SKM-1 treated with dmso at 0.1 percent for 144 hours (cell line): ENCODE measurements at regions not wholly inside any gene's neighbourhood (a gene's known extent, or its start where the extent isn't known, plus 50 kb on each side); places are given as distances from the start of the nearest gene placed in this dataset.

ENCODE experiments used
- DNase-seq: peaks from one replicate; lab custom pipeline; 2025; ENCODE audit not compliant: unreplicated experiment; lab: John Stamatoyannopoulos, UW

DNA sequence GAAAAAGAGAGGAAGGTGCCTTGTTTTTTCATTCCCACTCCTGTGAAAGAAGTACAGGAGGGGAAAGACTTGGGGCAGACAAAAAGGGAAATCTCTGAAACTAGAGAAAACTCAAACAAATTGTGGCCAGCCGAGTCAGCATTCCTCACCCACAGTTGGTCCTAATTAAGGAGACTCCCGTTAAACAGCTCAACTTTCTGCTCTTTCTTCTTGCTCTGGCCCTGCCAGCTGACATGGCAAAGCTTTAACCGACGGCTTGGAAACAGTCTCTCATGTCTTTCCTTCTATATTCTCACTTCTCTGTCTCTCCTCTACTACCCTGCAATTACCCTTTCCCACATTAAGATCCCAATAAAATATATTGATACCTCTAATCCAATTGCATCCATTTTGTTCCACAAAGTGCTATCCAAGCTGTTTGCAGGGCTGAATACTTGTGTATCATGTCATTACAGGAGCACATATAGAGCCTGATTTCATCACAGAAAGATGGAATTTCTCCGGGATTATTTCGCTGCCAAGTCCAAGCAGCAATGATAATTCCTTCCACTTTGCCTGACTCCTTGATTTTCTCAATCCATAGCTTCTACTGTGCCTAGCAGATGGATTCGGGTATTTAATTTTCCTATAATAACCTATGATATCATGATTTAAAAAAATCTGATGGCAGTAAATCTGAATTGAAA, 65.4 kb upstream of the IPO9 start:
- no peak for DNase-seq

DNA sequence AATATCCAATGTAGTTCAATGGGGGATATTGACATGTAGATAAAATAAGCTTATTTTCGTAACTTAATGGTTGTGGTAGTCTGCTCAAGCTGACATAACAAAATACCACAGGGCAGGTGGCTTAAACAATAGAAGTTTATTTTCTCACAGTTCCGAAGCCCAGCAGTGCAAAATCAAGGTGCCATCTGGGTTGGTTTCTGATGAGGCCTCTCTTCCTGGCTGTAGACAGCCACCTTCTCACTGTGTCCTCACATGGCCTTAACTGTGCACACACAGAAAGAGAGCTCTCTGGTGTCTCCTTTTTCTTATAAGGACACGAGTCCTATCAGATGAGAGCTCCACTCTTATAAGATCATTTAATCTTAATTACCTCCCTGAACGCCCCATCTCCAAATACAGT, 64.8 kb upstream of the IPO9 start:
- no peak for DNase-seq

DNA sequence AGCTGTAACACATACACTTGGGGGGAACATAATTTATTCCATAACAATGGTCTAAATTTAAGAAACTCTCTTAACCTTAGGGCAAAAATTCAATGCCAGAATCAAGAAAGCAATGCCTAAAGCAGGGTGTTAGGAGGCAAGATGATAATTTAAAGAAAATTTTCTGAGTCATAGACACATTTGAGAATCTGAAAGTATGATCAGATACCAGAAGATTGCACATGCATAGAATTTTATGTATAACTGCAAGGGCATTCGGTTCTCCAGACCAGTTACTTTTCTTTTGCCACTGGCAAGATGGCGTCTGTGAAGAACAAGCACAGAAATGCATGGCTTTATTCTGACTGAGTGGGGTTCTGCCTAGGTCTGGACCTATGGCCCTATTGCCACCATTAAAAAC, 64.4 kb upstream of the IPO9 start:
- DNase-seq = no peak

DNA sequence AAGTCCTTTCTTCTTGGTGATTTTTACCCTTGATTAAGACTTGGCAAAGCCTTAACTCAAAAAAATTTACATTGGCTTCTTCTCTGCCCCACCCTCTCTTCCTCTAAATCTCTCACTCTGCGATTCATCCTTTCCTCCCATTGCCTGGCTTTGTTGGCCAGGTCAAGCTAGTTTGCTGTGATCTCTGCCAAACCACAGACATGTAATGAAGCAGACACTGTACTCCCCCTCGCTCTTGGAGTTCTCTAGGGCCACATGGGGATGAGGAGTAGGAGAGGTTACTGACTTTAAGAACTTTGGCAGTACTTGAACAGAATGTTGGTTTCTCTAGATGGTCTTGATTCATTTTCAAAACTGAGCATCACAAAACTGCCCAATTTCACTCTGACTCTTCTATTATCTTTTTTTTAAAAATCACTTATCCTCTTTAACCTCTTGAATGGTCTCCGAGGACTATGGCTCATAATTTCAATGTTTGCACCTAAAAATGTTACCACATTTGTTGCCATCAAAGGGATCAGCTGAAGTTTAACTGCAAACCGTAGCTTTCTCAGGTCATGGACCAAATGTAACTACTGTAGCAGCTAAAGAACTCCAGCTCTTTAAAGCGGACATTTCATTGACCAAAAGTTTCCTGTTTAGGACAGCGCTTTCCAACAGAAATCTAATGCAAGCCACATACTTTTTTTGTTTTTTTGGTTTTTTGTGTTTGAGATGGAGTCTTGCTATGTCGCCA, 62.7 kb upstream of the IPO9 start:
- DNase-seq = no peak

DNA sequence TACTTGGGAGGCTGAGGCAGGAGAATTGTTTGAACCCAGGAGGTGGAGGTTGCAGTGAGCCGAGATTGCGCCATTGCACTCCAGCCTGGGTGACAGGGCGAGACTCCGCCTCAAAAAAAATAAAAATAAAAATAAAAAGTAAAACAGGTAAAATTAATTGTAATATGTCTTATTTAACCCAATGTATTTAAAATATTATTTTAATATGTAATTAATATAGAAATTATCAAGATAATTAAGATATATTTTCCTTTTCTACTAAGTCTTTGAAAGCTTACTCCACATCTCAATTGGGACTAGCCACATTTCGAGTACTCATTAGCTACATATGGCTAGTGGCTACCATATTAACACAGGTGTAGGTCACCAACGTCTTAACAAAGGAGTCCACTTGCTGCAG, 61.6 kb upstream of the IPO9 start:
- DNase-seq = no peak

DNA sequence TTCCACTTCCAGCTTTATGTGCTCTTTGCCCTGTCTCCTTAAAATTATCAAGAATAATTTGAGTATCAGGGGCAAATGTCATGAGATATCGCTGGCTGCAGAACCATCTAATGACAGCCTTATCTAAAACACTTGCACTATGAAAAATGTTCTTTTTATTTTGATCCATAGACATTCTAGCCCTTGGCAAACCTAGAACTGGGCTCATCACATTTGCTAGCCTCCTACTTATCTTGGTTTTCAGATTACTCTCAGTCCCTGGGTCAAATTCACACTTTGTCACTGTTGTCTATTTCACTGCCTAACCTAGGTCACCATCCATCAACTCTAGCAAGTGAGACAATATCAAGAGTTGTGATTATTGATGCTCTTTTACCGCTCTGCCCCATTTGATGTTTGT, 59.9 kb upstream of the IPO9 start:
- DNase-seq = no peak

DNA sequence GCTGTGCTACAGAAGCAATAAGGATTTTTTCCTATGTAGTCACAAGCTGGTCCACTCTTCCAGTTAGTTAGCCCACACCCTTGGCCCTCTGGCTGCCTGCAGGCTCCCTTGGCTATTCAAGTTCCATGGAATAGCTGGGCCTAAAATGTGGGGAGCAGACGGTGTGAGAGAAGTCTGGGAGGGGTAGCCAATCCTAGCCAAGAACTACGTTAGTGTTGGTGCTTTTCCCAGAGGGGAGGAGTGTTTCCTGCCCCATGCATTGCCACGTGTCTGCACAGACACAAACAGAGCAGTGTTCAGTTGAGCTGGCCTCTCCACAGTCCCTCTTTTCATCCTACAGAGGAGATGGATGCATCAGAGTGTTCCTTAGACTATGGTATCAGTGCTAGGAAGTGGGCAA, 59.0 kb upstream of the IPO9 start:
- DNase-seq = no peak

DNA sequence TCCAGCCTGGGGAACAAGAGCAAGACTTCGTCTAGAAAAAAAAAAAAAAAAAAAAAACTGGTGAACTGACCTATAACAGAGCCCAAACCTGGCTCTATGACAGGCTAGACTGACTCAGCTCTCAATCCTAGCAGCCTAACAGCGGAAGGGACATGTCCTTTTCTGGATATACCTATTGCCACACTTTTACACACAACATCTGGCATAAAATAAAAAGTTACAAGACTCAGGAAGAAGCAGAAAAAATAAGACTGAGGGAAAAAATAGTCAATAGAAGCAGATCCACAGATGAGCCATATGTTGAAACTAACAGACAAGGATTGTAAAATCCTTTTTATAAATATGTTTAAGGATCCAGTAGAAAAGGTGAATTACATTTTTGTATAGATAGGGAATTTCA, 57.5 kb upstream of the IPO9 start:
- DNase-seq = no peak

DNA sequence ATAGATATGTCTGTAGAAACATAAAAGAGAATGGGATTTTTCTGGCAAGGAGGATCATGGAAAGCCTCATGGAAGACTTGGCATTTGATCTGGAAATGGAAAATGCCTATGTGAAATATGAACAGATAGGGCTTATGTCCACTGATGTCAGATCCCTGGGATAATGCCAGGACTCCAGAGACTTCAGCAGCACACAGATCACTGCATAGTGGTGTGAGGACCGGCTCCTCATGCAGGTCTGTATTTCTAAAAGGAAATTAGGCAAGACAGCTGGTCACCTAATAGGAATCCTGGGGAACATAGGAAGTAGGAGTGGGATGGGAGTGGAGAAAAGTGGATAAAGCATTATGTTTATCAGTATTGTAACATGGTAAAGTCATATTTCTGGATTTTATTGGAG, 56.8 kb upstream of the IPO9 start:
- no peak for DNase-seq

DNA sequence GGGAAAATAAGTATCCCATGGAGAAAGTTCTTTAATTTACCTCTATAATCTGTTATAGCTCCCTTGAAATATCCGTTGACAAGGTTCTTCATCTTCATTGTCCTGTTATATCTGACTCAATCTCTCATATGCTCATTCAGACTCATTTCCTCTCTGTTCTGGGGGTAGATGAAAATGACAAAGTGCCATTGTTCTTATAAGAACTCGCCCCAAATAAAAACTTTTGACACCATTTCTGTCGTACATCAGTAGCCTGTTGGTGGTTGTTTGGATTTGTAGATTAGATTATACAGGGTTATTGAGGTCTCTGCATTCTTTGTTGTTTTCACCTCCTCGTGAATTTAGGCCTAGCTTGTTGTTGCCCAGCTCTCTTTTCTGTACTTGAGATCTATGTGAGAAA, 55.2 kb upstream of the IPO9 start:
- DNase-seq = no peak

DNA sequence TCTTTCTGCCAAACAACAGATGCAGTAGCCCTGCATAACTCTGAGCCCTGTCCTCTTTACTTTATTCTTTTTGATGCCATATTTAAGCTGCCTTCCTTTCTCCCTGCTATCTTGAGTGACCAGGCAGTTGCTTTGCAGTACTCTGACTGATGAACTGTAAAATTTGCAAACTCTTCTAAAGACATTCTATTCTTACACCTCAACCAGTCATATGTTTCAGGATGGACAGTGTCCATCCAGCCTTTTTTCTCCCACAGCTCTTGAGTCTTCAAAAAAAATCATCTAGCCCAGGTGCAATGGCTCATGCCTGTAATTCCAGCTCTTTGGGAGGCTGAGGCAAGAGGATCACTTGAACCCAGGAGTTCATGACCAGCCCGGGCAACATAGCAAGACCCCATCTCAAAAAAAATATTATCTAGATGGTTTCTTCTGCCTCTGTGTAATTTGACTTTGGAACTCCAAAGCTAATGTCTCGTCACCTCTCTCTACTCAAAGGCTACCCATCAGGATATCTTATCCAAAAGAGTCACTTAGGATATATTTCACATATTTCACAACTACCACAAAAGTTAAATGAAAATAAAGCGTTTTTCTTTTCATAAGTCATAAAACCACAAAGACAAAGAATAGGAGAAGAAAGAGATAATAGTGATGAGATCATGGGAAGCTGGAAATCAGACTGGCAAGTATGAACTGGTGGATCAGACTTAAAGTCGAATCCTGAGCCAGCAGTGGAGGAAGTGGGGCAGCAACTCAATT, 54.6 kb upstream of the IPO9 start:
- DNase-seq = no peak

DNA sequence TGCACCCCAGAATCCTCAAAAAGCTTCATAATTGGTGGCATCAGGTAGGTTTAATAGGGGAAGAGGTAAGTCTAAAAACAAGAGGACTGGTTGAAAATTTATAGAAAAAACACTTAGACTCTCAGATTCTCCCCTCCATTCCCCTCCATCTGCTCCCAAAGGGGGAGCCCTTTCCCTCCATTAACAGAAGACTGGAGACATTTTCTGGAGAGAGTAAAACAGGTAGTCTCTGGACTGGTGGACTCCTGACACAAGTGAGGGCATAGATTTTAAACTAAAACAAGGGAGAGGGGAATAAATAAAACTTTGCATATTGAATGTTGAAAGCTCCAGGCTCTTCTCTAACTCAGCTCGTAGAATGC, 54.0 kb upstream of the IPO9 start:
- no peak for DNase-seq

DNA sequence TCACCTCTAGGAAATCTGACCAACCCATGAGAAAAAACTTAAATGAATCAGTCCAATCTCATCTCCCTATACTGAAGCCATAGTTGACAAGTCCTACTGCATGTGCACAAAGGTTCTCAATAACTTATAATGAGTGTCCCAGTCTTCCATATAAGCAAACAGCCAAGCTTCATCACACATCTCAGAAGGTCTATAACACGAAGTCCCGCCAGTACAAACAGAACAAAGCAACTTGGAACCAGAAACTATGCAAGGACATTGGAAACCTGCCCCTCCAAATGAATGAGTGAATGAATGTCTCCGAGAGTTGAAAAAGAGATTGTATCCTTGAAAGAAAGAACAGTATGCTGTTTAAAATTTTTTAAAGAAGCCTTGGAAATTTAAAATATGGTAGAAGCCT, 53.6 kb upstream of the IPO9 start:
- DNase-seq = no peak

DNA sequence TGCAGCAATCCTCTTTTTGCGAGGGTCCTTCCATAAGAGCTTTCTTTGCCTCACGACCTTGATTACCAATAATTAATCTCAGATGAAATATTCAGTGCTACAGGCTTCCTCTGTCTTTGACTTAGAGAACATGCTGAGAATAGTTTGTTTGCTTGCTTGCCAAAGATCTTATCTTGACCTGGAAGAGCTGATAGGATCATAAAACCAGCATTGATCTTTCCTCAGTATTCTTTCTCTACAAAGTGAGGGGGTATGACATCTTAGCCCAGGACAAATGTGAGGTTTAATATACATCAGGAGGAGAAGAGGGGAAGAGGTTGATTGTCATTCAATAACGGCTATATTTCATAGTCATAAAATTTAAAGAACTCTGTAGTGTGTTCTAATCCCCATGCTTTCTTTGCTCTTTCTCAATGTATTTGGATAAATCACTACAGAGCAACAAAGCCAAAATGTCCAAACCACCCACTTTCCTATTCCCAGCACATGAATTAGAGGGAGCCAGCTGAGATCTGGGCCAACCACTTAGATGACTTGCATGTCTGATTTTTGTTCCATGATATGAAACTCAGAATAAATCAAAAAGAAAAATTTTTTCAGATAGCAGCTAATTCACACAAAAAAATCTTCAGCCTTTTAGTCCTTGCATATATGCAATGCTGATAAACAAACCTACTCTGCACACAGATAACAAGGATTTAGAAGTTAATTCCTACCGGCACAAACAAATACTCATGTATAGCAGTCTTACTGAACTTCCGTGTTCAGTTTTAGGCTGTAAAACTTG, 50.5 kb upstream of the IPO9 start:
- no peak for DNase-seq
